HG03520 (cell line): ENCODE measurements at regions not wholly inside any gene's neighbourhood (a gene's known extent, or its start where the extent isn't known, plus 50 kb on each side); places are given as distances from the start of the nearest gene placed in this dataset.
A peak's percentile ranks its signal among the peaks of the same experiment; 100 is the strongest.

Source experiments
- ATAC-seq: cut with Tn5 transposase; IDR thresholded peaks from one replicate; pipeline ENCODE4 v1.9.1; 2021; ENCODE audit warnings: mild to moderate bottlenecking, moderate library complexity; ENCODE audit not compliant: unreplicated experiment

- no peak for ATAC-seq
Observed at GRCh38 chr12:91813701-91814100, 331.9 kb downstream of the BTG1 start.

DNA sequence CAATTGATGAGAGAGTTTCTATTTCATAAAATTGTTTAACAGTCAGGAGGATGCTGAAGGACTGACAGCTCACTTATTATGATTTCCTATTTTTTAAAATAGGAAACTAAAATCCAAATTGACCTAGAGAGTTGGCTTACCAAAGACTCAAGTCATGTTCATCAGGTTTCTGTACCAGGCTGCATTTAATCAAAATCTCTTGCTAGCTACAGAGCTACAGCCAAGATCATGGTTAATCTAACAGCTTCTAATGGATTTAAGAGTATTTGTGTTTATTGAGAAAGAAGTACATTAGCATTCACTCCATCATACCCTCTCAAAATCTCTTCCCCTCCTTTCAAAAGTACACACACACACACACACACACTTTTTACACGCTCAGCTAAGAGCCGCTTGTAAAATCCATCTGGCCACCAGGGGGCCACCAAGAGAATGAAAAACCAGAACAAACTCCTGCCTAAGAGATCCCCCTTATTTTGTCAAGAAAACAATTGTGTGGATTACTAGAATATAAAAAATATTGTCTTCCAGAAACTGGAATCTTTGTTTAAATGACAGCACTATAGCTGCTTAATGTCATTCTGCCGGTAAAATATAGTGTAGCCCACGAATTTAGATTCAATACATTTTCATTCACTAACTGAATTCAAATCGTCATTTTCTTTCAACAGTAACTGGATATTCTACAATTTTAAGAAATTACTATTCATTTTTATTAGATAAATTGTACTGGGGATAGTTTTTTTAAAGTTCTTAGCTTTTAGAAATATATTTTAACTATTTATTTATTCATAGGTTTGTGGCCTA is 334.0 kb downstream of the BTG1 start:
- peak; percentile 73 for ATAC-seq

GRCh38 chr12:91810531-91811451 is 334.9 kb downstream of the BTG1 start:
- ATAC-seq = no peak

GRCh38 chr12:91810077-91810476 is 335.6 kb downstream of the BTG1 start:
- ATAC-seq = no peak

- ATAC-seq = no peak
Observed at GRCh38 chr12:91805031-91805430, 340.6 kb downstream of the BTG1 start.

DNA sequence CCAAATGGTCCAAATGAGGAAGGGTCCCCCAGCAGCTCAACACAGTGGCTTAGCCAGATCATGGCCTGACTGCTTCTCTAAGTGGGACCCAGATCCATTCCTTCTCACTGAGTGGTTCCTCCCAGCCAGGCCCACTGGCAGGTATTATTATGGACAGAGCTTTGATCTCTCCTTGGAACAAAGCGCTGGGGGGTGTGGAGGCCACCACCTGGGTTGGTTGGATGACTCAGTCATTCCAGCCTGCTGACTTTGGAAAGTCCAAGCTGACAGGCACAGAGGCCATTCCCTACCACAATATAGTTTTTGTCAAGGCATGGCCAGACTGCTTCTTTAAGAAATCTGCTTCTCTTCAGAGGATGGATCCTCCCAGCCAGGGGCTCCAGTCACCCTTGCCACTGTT is 341.1 kb downstream of the BTG1 start:
- ATAC-seq = no peak

DNA sequence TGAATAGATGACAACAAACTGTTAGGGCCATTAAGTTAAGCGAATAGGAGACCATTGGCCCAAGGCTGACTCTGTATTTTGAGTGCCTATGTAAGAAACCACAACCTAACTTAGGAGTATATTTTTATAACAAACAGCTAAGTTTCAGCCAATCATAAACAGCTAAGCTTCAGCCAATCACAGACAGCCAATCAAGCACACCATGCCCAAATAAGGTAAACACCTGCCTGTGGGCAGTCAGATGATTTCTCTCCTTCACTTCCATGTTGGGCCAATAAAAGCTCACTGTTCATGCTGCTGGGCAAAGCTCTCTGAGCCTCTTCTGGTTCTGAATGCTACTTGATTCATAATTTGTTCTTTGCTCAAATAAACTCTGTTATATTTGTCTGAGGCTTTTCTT is 344.6 kb downstream of the BTG1 start:
- no peak for ATAC-seq

DNA sequence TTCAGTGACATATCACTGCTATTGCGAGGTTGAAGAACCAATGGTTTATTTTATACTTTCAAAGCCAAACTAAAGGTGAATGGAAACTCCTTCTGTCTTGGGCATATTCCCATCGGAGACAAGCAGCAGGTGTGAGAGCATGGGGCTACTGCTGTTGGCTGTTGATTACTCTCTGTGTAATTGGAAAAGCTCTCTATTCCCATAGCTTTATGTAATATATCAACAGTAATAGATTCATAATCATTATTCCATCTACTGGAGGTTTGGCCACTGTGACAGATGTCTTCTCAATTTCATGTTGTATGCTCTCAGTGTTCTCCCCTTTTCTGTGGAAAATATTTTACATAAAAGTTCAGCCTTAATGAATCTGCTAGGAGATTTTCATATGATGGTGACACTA is 352.0 kb downstream of the BTG1 start:
- ATAC-seq = no peak

- ATAC-seq = no peak
Observed at GRCh38 chr12:91792597-91792996, 353.0 kb downstream of the BTG1 start.

GRCh38 chr12:91786499-91787272 is 359.0 kb downstream of the BTG1 start:
- ATAC-seq = no peak

- no peak for ATAC-seq
Observed at GRCh38 chr12:91785655-91786498, 359.8 kb downstream of the BTG1 start.

GRCh38 chr12:91781114-91781513 is 364.5 kb downstream of the BTG1 start:
- no peak for ATAC-seq

DNA sequence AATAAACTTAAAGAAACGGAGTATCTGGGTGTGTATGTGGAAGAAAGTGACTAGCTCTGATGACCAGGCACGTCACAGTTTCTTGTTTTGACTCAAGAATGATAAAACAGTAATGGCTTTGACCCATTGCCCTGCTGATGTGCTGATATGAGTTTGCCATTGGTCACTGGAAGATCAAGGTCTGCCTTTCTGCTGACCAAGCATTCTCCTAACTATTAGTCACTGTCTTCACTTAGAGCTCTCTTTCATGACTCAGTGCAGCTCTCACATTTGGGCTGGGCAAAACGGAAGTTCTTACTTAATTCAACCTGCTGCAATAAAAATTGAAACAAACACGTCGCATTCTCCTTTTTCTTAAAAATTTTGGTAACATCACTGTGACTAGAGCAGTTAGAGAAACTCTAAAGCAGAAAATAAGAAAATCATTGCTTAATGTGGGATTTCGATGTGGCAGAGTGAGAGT is 366.7 kb downstream of the BTG1 start:
- peak; percentile 96 for ATAC-seq

DNA sequence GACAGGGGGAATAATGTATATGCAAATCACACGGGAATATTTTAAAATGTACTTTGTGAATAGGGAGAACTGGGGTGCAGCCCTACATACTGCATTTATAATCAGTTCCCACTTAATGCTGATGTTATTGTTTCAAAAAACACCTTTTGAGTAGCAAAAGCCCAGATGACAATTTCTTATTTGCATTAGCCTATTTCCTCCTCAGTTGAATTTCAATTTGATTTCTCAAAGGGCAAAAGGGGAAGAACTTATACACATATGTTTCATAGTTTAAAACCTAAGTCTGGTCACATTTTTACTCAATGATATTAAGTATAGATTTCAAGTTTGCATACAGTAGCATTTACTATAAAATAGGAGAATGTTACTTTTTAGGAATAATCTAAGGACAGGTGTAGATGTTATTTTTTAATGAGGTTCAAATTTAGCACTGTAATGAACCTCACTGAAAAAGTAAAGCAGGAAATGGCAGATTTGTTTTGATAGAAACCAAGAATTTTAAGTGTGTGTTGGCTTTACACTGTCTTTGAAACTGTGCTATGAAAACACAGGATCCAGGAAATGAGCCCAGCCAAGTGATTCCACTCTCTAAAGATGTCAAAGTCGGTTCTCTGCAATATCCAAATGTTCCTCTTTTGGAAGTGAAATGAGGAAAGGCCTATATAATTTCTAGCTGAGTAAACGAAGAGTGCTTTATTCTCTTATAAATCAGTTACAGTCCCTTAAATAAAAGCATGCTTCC is 367.4 kb downstream of the BTG1 start:
- ATAC-seq = peak; percentile 39

DNA sequence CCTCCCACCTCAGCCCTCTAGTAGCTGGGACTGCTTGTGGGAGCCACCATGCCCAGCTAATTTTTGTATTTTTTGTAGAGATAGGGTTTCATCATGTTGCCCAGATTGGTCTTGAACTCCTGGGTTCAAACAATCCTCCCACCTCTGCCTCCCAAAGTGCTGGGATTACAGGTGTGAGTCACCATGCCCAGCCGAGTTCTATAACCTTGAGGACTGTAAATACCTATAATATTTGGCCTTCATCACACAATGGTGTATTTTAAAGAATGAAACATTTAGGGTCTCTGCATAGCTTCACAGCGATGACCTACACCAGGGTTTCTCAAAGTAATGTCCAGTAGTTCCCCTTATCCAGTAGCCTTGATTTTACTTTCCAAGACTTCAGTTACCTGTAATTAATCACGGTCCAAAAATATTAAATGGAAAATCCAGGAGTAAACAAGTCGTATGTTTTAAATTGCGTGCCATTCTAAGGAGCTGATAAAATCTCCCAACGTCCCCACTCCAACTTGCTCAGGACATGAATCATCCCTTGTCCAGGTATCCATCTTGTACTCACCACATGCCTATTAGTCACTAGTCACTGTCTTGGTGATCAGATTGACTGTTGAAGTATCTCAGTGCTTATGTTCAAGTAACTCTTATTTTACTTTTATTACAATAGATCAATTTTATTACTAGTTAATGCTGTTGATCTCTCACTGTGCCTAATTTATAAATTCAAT is 368.2 kb downstream of the BTG1 start:
- no peak for ATAC-seq

DNA sequence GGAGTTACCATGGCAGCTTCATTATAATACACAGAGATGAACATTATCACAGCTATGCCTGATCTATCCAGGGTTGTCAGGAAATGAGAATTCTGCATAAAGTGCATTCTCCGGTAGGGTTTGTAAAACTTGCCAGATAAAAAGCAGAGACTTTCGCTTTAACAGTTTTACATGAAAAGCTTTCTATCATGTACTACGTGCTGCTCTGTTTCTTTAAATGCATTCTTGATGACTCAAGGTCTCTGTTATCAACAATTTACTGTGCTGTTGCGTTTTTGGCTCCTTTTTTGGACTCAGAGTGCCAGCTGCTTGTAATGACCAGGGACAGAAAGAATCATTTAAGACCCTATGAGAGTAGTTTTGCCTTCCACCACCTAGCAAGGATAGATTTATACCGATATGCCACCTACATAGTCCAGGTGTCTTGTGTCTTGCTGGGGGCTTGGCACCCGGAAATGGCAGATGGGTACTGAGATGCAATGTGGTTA is 371.2 kb downstream of the BTG1 start:
- no peak for ATAC-seq

GRCh38 chr12:91773749-91774429 is 371.8 kb downstream of the BTG1 start:
- no peak for ATAC-seq

- no peak for ATAC-seq
Observed at GRCh38 chr12:91772411-91772810, 373.2 kb downstream of the BTG1 start.
